Vagina (tissue), 2 donors: ENCODE measurements at regions not wholly inside any gene's neighbourhood (a gene's known extent, or its start where the extent isn't known, plus 50 kb on each side); places are given as distances from the start of the nearest gene placed in this dataset.

Source experiments
- CTCF ChIP-seq, 3 experiments: fragments of 450-650 bp in 2 of 3; fragments of 200-600 bp in 1 of 3; sonication (generic) in 1 of 3; IDR thresholded peaks; one replicate each; pipeline ENCODE4 v1.5.1; 2017 to 2019; ENCODE audit warnings: antibody characterized with exemption in 3 of 3, mild to moderate bottlenecking in 2 of 3, moderate library complexity in 2 of 3
- POLR2A ChIP-seq, 2 donors: fragments of 450-650 bp; IDR thresholded peaks; one replicate each; pipeline ENCODE4 v1.6.1; 2017; ENCODE audit warnings: antibody characterized with exemption in 2 of 2, mild to moderate bottlenecking in 2 of 2, moderate library complexity in 2 of 2

- TF ChIP-seq CTCF (IDR thresholded peaks at IDR 0.05), result no peak
- TF ChIP-seq POLR2A (IDR thresholded peaks at IDR 0.05), result no peak
These were observed 345.2 kb downstream of the PHKB start for GRCh38 chr16:47806309-47806847.
